Muscle layer of duodenum (tissue), 2 donors: ENCODE measurements at regions not wholly inside any gene's neighbourhood (a gene's known extent, or its start where the extent isn't known, plus 50 kb on each side); places are given as distances from the start of the nearest gene placed in this dataset.

ENCODE experiments used
- H3K27ac ChIP-seq: one replicate; pipeline ENCODE4 v1.7.0; 2013; ENCODE audit warnings: mild to moderate bottlenecking, low read length
- H3K27me3 ChIP-seq: one replicate; pipeline ENCODE4 v1.7.0; 2013; ENCODE audit warnings: low read depth, mild to moderate bottlenecking, control low read depth, low read length
- H3K36me3 ChIP-seq, 2 donors: one replicate each; pipeline ENCODE4 v1.7.0; 2013; ENCODE audit warnings: low read length in 2 of 2, control low read depth in 1 of 2, mild to moderate bottlenecking in 1 of 2; ENCODE audit not compliant: insufficient read depth in 2 of 2, control insufficient read depth in 1 of 2
- H3K4me1 ChIP-seq, 2 donors: one replicate each; pipeline ENCODE4 v1.7.0; 2013; ENCODE audit warnings: low read length in 2 of 2, mild to moderate bottlenecking in 2 of 2, control low read depth in 1 of 2, moderate library complexity in 1 of 2; ENCODE audit not compliant: insufficient read depth in 2 of 2, control insufficient read depth in 1 of 2
- H3K4me3 ChIP-seq, 2 donors: one replicate each; pipeline ENCODE4 v1.7.0; 2013; ENCODE audit warnings: low read length in 2 of 2, low read depth in 1 of 2, mild to moderate bottlenecking in 1 of 2
- H3K9me3 ChIP-seq, 2 donors: one replicate each; pipeline ENCODE4 v1.7.0; 2013; ENCODE audit warnings: low read length in 2 of 2, control low read depth in 1 of 2, mild to moderate bottlenecking in 1 of 2; ENCODE audit not compliant: control insufficient read depth in 1 of 2
- donor health status: healthy.

DNA sequence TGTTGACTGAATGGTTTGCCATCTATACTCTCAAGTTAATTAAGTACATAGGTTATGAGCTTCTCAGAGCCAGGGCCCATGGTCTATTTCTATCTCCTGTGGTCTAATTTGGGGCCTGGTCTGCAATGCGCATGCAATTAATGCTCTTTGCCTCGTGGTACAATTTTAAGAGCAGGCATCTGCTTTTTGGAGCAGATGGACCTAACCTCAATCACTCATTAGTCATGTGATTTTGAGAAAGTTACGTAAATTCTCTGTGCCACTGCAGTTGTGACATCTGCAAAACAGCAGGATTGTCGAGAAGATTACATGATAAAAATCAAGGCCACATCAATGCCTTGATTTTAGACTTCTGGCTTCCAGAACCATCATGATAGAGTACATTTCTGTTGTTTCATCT is 543.7 kb upstream of the ADAMTS9 start:
- Histone ChIP-seq H3K27ac (no peak overlapping the region), H3K4me3 (no peak overlapping the region), H3K36me3 (no peaks in the 10 kb centered on the region)

DNA sequence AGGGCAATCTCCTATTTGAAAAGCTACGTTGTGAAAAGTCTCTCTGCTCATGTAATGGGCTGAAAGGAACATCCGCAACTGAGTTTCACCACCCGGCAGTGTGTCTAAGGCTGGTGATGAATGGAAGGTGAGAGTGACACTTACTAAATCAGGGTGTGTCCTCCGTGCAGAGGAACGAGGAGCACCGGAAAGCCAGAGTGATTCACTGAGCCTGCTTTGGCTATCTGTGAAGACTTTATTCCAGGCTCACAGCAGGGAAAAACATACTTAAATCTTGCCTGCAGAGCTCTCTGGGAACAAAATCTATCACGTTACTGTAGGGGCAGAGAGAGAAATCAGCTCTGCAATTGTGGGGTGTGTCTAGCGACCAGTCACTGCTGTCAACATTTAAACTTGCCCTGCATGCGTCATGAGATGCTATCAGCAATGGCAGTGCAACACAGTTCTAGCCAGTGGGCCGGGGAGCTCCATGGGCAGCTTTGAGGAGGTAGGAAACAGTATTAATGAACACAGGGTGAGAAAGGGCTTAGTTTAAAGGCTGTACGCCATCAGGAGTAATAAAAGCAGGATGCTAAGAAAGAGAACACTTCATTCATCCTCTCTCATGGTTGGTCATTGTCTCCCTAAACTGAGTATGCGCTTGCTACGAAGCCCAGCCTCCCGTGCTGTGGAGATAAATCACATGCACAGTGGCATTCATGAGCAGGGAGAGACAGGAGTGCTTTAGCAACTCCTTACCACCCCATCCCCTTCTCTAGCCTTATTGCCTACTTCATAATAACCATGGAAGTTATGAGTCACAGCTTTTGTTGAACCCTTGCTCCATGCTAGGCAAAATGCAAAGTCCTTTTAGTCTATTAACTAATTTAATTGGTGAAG is 542.7 kb upstream of the ADAMTS9 start:
- Histone ChIP-seq H3K27me3 (no peaks in the 10 kb centered on the region), H3K27ac (no peak overlapping the region), H3K9me3 (no peaks in the 10 kb centered on the region), H3K36me3 (no peaks in the 10 kb centered on the region), H3K4me1 (peaks cover 0 to 4% of the 10 kb centered on the region in 2 donors), H3K4me3 (no peak overlapping the region)

More for the DNA sequence above, 543.7 kb upstream of the ADAMTS9 start:
- H3K9me3 ChIP-seq = no peaks in the 10 kb centered on the region
- no peaks in the 10 kb centered on the region for H3K27me3 ChIP-seq
- H3K4me1 ChIP-seq = peaks cover 0 to 4% of the 10 kb centered on the region in 2 donors

DNA sequence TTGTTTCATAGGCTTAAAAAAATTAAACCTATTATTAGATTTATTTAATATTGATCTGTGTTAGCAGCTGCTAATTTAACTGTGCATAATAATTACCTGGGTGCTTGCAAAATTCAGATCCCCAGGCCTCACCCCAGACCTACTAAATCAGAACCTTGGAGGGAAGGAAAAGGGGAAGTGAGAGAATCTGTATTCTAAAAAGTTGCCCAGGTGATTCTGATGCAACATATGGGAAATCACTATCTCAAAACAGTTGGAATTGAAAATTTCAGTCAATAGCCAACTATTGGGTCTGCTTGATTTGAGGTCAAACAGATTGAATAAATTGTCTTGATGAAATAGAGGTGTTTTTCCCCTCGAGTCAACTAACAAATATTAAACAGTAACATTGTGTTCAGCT is 538.5 kb upstream of the ADAMTS9 start:
- Histone ChIP-seq H3K27ac (no peak overlapping the region), H3K9me3 (no peaks in the 10 kb centered on the region), H3K4me1 (peaks cover 0 to 4% of the 10 kb centered on the region in 2 donors), H3K4me3 (no peak overlapping the region), H3K36me3 (no peaks in the 10 kb centered on the region), H3K27me3 (no peaks in the 10 kb centered on the region)

DNA sequence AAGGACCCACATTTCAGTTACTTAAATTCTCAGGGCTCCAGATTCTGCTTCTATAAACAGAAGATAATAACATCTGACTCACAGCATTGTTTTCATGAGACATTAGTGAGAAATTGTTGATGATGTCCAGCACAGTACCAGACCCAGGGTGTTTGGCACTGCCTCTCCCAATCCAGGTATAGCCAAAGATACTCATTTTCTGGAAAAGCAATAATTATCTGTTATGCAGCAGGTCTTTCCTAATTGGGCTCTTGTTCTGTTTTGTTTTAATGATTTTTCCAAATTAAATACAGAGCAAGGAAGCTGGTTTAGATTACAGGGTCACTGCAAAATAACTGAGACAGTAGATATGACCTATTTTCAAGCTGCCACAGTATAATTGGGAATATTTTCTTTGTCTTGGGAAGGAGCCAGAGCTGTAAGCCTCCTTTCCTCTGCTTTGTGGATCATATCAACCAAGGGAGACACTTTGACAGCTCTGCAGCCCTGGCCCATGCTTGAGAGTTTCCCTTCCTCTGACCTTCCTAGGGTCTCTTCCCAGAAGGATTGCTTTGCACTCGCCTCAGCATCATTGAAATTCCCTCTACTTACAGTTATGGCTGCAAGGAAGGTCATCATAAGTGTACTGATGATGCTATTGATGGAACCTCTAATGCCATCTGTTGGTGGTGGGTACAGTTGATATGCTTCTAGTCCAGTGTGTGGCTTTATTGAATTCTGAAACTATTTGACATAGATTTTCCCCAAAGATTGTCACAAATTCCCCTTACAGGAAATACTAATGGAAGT is 522.4 kb upstream of the ADAMTS9 start:
- no peaks in the 10 kb centered on the region for H3K9me3 ChIP-seq
- H3K4me1 ChIP-seq = peaks cover 0 to 4% of the 10 kb centered on the region in 2 donors
- H3K27me3 ChIP-seq = no peaks in the 10 kb centered on the region
- H3K27ac ChIP-seq = no peak overlapping the region
- H3K4me3 ChIP-seq = no peak overlapping the region
- H3K36me3 ChIP-seq = no peaks in the 10 kb centered on the region

DNA sequence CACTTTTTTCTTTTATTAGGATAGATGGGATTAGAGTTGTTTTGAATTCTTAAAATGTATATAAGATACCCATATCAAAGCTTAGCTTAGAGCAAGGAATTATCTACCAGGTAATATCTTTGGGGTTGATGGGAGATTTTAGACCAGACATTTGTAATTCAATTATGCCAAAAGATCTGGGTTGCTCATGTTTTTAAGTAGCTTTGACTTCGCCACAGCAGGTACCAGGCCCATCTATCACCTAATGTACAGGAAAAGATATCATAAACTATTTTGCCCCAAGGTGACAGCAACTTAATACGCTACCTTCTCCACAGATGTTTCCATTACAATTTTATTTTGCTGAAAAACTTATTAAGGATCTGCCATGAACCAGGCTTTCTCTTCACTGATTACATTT is 514.6 kb upstream of the ADAMTS9 start:
- H3K27me3 ChIP-seq = no peaks in the 10 kb centered on the region
- no peaks in the 10 kb centered on the region for H3K4me1 ChIP-seq

DNA sequence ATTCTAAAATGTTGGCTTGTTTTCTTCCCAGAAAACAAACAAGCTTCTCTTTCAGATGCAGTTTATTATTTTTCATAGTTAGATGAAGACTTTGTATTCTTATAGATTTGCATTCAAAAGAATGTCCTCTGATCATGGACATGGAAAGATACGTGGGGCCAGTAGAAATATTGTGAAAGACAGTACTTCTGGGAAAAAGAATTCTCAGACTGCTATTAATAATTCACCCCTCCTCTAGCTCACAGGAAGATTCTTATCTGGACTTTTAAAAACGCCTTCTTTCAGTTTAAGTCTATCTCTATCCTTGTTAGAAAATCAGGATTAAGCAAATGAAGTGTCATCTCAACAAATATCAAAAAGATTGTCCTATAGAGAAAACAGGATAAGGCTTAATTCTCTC is 514.1 kb upstream of the ADAMTS9 start:
- no peaks in the 10 kb centered on the region for H3K4me1 ChIP-seq
- H3K4me3 ChIP-seq = no peak overlapping the region
- H3K36me3 ChIP-seq = no peaks in the 10 kb centered on the region
- no peak overlapping the region for H3K27ac ChIP-seq
- no peaks in the 10 kb centered on the region for H3K9me3 ChIP-seq
- no peaks in the 10 kb centered on the region for H3K27me3 ChIP-seq

More for the DNA sequence above, 514.6 kb upstream of the ADAMTS9 start:
- H3K4me3 ChIP-seq = no peak overlapping the region
- no peaks in the 10 kb centered on the region for H3K36me3 ChIP-seq
- no peak overlapping the region for H3K27ac ChIP-seq
- H3K9me3 ChIP-seq = no peaks in the 10 kb centered on the region

DNA sequence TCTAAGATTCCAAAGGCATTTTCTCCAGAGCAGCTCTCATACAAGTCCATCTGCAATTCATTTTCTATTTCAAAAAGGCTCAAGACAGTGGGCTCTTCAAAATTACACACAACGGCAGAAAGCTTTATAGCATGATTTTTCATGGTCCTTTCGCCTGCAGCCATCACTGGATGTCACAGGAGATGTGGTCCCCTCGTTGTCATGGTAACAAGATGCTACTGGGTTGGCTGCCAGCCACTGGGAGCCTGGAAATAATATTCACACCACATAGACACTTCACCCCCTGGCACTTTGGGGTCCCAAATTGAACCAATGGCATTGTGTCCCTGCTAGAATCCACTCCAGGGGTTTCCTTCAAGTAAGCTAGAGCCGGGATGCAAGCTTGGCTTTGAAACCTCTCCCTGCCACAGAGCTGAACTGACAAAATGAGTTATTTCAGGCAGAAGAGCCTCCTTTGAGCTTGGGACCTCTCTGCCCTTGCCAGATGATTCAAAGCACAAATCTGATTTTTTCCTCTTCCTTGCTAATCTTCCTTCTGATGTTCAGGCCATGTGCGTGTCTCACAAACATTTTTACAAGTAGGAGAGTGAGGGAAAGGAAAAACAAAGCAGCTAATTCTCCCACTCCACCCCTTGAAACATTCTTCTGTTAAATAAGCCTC is 512.6 kb upstream of the ADAMTS9 start:
- H3K4me3 ChIP-seq = no peak overlapping the region
- no peak overlapping the region for H3K27ac ChIP-seq
- H3K27me3 ChIP-seq = no peaks in the 10 kb centered on the region
- no peaks in the 10 kb centered on the region for H3K36me3 ChIP-seq
- H3K4me1 ChIP-seq = no peaks in the 10 kb centered on the region
- no peaks in the 10 kb centered on the region for H3K9me3 ChIP-seq

DNA sequence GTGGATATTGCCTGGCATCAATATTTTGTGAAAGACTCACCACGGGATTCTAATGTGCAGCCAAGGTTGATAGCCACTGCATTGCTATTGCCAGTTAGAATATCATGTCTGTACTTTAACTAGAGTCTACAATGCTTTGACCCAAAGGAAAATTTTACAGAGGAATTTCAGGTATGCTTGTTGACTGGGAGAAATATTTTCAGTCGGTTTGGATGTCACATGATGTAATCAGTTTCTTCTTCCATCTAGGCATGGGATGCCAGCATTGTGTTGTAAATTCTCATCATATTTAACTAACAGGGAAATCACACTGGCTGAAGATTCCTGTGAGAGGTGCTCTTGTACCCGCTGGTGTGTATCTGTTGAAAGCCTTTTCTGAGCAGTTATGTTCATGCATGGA is 508.9 kb upstream of the ADAMTS9 start:
- H3K4me1 ChIP-seq = no peaks in the 10 kb centered on the region
- H3K27ac ChIP-seq = no peak overlapping the region
- H3K36me3 ChIP-seq = no peaks in the 10 kb centered on the region
- H3K4me3 ChIP-seq = no peak overlapping the region
- no peaks in the 10 kb centered on the region for H3K9me3 ChIP-seq
- no peaks in the 10 kb centered on the region for H3K27me3 ChIP-seq

DNA sequence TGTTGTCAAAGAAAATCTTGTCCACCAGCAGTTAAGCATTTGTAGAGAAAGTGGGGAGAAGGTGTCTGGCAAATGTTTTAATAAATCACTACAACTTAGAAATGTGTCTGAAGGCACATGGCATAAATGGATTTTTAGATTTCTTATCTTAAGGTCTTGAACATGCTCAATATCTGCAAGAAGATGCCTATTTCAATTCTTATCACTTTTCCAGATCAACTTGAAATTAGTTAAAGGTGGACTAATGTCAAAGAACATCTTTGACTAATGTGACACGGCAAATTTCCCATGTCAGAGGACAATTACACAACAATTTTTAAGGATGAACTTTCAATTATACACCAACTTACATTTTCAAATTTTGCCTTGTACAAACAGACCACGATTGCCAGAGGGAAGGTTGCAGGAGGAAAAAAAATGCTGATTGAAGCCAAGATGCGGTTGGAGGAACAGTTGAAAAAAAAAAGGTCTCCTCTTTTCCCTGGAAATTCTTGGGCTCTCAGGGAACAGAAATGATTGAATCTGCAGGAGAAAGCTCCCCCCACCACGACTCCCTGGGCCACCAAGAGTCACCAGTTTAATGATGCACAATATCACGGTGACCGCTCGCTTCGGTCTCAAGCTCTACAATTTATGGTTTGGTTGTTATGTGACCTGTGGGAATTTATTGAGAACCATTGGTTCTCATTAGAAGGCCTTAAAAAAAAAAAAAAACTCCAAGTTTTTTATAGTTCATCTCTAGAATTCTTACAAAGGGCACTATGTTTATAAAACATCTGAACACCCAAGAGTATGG is 507.6 kb upstream of the ADAMTS9 start:
- H3K36me3 ChIP-seq = no peaks in the 10 kb centered on the region
- no peak overlapping the region for H3K4me3 ChIP-seq
- H3K27me3 ChIP-seq = no peaks in the 10 kb centered on the region
- no peak overlapping the region for H3K27ac ChIP-seq
- H3K9me3 ChIP-seq = no peaks in the 10 kb centered on the region
- H3K4me1 ChIP-seq = no peaks in the 10 kb centered on the region

DNA sequence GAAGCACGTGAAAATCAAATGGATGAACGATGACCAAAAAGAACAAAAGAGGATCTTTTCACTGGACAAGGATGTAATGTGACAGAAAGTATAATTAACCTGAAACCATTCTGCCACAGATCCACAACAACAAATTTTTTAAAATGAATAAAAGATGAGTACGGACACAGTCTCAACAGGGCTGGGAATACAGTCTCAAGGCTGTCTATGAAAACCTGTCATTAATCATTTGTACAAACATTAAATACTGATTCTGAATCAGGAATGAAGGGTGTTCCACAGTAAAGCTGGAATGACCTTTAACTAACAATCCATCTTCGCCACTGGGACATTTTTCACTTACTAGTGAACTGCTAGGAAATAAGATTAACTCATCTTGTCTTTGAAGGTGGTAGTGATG is 506.9 kb upstream of the ADAMTS9 start:
- no peaks in the 10 kb centered on the region for H3K27me3 ChIP-seq
- H3K9me3 ChIP-seq = no peaks in the 10 kb centered on the region
- no peaks in the 10 kb centered on the region for H3K4me1 ChIP-seq
- no peak overlapping the region for H3K4me3 ChIP-seq
- no peak overlapping the region for H3K27ac ChIP-seq
- H3K36me3 ChIP-seq = no peaks in the 10 kb centered on the region
